Glutamatergic neuron (in vitro differentiated cells): ENCODE measurements at regions not wholly inside any gene's neighbourhood (a gene's known extent, or its start where the extent isn't known, plus 50 kb on each side); places are given as distances from the start of the nearest gene placed in this dataset.
A peak's percentile ranks its signal among the peaks of the same experiment; 100 is the strongest.

Experiments used
- DNase-seq: peaks from one replicate; pipeline ENCODE4 v3.0.0; 2022
- H3K27ac Mint-ChIP-seq: one replicate; pipeline ENCODE4 v1.8.0; 2020; ENCODE audit warnings: mild to moderate bottlenecking, mixed read lengths, inconsistent platforms; ENCODE audit not compliant: unreplicated experiment
- H3K27me3 Mint-ChIP-seq: one replicate; pipeline ENCODE4 v1.8.0; 2020; ENCODE audit warnings: mild to moderate bottlenecking, moderate library complexity, mixed read lengths, inconsistent platforms; ENCODE audit not compliant: unreplicated experiment
- H3K36me3 Mint-ChIP-seq: one replicate; pipeline ENCODE4 v1.8.0; 2020; ENCODE audit warnings: mild to moderate bottlenecking, mixed read lengths, inconsistent platforms; ENCODE audit not compliant: unreplicated experiment
- H3K4me1 Mint-ChIP-seq: one replicate; pipeline ENCODE4 v1.8.0; 2020; ENCODE audit warnings: mild to moderate bottlenecking, low read depth, mixed read lengths, inconsistent platforms; ENCODE audit not compliant: unreplicated experiment
- H3K4me3 Mint-ChIP-seq: one replicate; pipeline ENCODE4 v1.8.0; 2020; ENCODE audit warnings: mild to moderate bottlenecking, mixed read lengths, inconsistent platforms; ENCODE audit not compliant: unreplicated experiment
- H3K9me3 Mint-ChIP-seq: one replicate; pipeline ENCODE4 v1.8.0; 2020; ENCODE audit warnings: mild to moderate bottlenecking, moderate library complexity, mixed read lengths, inconsistent platforms; ENCODE audit not compliant: unreplicated experiment
- CTCF ChIP-seq: fragments of 200-600 bp; sonication (generic); IDR thresholded peaks from one replicate; pipeline ENCODE4 v1.5.0; 2021; ENCODE audit not compliant: partially characterized antibody, unreplicated experiment

GRCh38 chr7:86999750-87000149 lies 59.7 kb downstream of the ELAPOR2 start:
- Mint-ChIP-seq H3K4me3 (peak overlapping the region; percentile 50), H3K9me3 (peaks cover 4% of the 10 kb centered on the region), H3K27ac (peak overlapping the region; percentile 90), H3K36me3 (no peaks in the 10 kb centered on the region), H3K27me3 (no peaks in the 10 kb centered on the region), H3K4me1 (peaks cover 49% of the 10 kb centered on the region)
- DNase-seq = no peak
- no peak for TF ChIP-seq CTCF

GRCh38 chr7:86995814-86996213 lies 63.6 kb downstream of the ELAPOR2 start:
- H3K36me3 Mint-ChIP-seq = no peaks in the 10 kb centered on the region
- no peak overlapping the region for H3K4me3 Mint-ChIP-seq
- peak overlapping the region; percentile 44 for H3K27ac Mint-ChIP-seq
- no peak for TF ChIP-seq CTCF
- no peaks in the 10 kb centered on the region for H3K27me3 Mint-ChIP-seq
- H3K4me1 Mint-ChIP-seq = peaks cover 32% of the 10 kb centered on the region
- no peaks in the 10 kb centered on the region for H3K9me3 Mint-ChIP-seq
- DNase-seq = no peak

- Mint-ChIP-seq H3K36me3 (no peaks in the 10 kb centered on the region), H3K27ac (peak overlapping the region; percentile 79), H3K4me3 (peak overlapping the region; percentile 8), H3K9me3 (no peaks in the 10 kb centered on the region), H3K27me3 (no peaks in the 10 kb centered on the region), H3K4me1 (peaks cover 29% of the 10 kb centered on the region)
- DNase-seq = no peak
- TF ChIP-seq CTCF = no peak
Observed at GRCh38 chr7:86995052-86995725, 64.3 kb downstream of the ELAPOR2 start.

- Mint-ChIP-seq H3K27me3 (no peaks in the 10 kb centered on the region), H3K36me3 (no peaks in the 10 kb centered on the region), H3K9me3 (peaks cover 4% of the 10 kb centered on the region), H3K4me1 (peaks cover 20% of the 10 kb centered on the region), H3K4me3 (no peak overlapping the region), H3K27ac (no peak overlapping the region)
- no peak for TF ChIP-seq CTCF
- no peak for DNase-seq
Observed at GRCh38 chr7:86991771-86992191, 67.7 kb downstream of the ELAPOR2 start.

- no peak overlapping the region for H3K27ac Mint-ChIP-seq
- H3K4me1 Mint-ChIP-seq = peaks cover 19% of the 10 kb centered on the region
- no peak for DNase-seq
- no peaks in the 10 kb centered on the region for H3K27me3 Mint-ChIP-seq
- no peak overlapping the region for H3K4me3 Mint-ChIP-seq
- H3K36me3 Mint-ChIP-seq = no peaks in the 10 kb centered on the region
- TF ChIP-seq CTCF = no peak
- H3K9me3 Mint-ChIP-seq = peaks cover 6% of the 10 kb centered on the region
Observed at GRCh38 chr7:86991093-86991769, 68.2 kb downstream of the ELAPOR2 start.
